OCI-LY3 (cell line): ENCODE measurements at regions not wholly inside any gene's neighbourhood (a gene's known extent, or its start where the extent isn't known, plus 50 kb on each side); places are given as distances from the start of the nearest gene placed in this dataset.

Source experiments
- EZH2phosphoT487 ChIP-seq: fragments of 200-600 bp; shearing (Covaris generic); IDR thresholded peaks from 2 replicates; pipeline ENCODE4 v1.6.1; 2018; ENCODE audit warnings: antibody characterized with exemption, mixed run types, low read depth
- TF ChIP-seq, protein P1 (sequence below): fragments of 200-600, 300-600 bp; sonication (generic); IDR thresholded peaks from 2 replicates; pipeline ENCODE4 v1.5.1; 2014; ENCODE audit warnings: antibody characterized with exemption, low read length, low read depth

DNA sequence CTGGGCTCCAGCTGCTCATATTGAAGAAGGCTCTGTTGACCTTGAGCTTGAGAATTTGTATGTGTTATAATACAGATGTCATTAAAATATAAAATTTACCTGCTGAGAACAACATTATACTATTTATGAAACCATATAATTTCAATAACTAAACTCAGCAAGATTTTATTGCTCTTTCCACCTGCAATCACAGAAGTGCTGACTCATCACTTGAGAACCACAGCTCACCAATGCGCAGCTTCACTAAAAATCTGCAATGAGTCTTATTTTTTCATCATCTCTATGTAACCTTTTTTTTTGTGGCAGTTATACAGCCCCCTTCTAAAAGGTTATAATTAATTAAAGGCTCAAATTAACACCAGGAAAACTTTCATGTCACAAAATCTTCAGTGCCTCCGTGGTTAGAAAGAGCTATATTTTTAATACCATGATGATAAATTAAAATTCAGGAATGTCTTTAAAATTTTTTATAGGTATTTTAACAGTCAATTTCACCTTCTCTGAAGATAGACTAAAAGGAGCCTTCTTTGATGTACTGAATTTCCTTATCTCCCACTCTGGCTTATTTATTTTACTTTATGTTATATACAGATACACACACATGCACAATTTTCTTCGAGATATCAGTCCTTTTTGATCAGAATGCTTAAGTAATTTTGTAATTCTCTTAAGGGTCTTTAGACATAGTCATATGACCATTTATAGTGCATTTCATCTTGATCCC, 102.7 kb downstream of the EVX1 start:
- TF ChIP-seq EZH2phosphoT487 = no peak
- TF ChIP-seq, protein P1, sequence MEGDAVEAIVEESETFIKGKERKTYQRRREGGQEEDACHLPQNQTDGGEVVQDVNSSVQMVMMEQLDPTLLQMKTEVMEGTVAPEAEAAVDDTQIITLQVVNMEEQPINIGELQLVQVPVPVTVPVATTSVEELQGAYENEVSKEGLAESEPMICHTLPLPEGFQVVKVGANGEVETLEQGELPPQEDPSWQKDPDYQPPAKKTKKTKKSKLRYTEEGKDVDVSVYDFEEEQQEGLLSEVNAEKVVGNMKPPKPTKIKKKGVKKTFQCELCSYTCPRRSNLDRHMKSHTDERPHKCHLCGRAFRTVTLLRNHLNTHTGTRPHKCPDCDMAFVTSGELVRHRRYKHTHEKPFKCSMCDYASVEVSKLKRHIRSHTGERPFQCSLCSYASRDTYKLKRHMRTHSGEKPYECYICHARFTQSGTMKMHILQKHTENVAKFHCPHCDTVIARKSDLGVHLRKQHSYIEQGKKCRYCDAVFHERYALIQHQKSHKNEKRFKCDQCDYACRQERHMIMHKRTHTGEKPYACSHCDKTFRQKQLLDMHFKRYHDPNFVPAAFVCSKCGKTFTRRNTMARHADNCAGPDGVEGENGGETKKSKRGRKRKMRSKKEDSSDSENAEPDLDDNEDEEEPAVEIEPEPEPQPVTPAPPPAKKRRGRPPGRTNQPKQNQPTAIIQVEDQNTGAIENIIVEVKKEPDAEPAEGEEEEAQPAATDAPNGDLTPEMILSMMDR = no peak
